Keratinocyte (primary cell): ENCODE measurements at regions not wholly inside any gene's neighbourhood (a gene's known extent, or its start where the extent isn't known, plus 50 kb on each side); places are given as distances from the start of the nearest gene placed in this dataset.

Source experiments
- EZH2 ChIP-seq: IDR thresholded peaks from one replicate; pipeline ENCODE4 v1.6.1; 2012; ENCODE audit warnings: inconsistent platforms, mild to moderate bottlenecking, low read length, moderate library complexity
- TF ChIP-seq, protein P1 (sequence below), 3 experiments: IDR thresholded peaks in 1 of 3; conservative IDR thresholded peaks in 1 of 3; optimal IDR thresholded peaks in 1 of 3; 2 replicates in 2 of 3; 3 replicates in 1 of 3; pipeline versions ENCODE3 to v1.5.1; 2011; ENCODE audit warnings: low read length in 3 of 3, mild to moderate bottlenecking in 3 of 3, moderate library complexity in 2 of 3, control low read depth in 1 of 3, inconsistent platforms in 1 of 3; ENCODE audit not compliant: insufficient read depth in 2 of 3; ENCODE audit errors: extremely low read depth in 1 of 3

- TF ChIP-seq, protein P1, sequence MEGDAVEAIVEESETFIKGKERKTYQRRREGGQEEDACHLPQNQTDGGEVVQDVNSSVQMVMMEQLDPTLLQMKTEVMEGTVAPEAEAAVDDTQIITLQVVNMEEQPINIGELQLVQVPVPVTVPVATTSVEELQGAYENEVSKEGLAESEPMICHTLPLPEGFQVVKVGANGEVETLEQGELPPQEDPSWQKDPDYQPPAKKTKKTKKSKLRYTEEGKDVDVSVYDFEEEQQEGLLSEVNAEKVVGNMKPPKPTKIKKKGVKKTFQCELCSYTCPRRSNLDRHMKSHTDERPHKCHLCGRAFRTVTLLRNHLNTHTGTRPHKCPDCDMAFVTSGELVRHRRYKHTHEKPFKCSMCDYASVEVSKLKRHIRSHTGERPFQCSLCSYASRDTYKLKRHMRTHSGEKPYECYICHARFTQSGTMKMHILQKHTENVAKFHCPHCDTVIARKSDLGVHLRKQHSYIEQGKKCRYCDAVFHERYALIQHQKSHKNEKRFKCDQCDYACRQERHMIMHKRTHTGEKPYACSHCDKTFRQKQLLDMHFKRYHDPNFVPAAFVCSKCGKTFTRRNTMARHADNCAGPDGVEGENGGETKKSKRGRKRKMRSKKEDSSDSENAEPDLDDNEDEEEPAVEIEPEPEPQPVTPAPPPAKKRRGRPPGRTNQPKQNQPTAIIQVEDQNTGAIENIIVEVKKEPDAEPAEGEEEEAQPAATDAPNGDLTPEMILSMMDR (optimal IDR thresholded peaks at IDR 0.05 in 1 of 3, IDR thresholded peaks at IDR 0.05 in 1 of 3, conservative IDR thresholded peaks at IDR 0.05 in 1 of 3; ENCODE audit: extremely low read depth in 1 of 3, insufficient read depth in 2 of 3, low read length in 3 of 3) = peak in 2 of 3 experiments; percentile 8 to 29
- TF ChIP-seq EZH2 = no peak
These were observed 892.9 kb downstream of the NR2F1-AS1 start for GRCh38 chr5:92687821-92688722.
